ENCODE measurements at regions not wholly inside any gene's neighbourhood (a gene's known extent, or its start where the extent isn't known, plus 50 kb on each side); places are given as distances from the start of the nearest gene placed in this dataset.

DNA sequence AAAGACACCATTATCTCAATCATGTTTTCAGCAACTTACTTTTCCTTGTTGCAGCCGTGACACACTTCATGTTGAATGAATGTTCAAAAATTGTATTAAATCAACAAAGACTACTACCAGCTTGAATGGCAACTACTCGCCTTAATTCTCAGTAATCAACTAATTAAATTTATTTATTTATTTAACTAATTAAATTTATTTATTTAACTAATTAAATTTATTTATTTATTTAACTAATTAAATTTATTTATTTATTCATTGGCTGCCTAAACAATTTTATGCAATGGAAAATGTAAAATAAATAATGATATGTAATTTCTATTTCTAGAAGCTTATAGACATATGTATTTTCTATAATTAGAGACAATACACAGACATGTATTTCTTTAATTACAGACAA, 435.4 kb downstream of the GPAM start:
- no peak overlapping the region for H3K4me3 ChIP-seq
- no peak for DNase-seq (ENCODE audit: low spot score in 2 of 2)

GRCh38 chr10:111750165-111750849, 433.3 kb downstream of the GPAM start:
- H3K27me3 ChIP-seq = no peaks in the 10 kb centered on the region
- H3K4me3 ChIP-seq = no peak overlapping the region
- no peaks in the 10 kb centered on the region for H3K36me3 ChIP-seq
- H3K27ac ChIP-seq = no peak overlapping the region
- TF ChIP-seq POLR2AphosphoS5 (IDR thresholded peaks at IDR 0.05) (no peak), CTCF (IDR thresholded peaks at IDR 0.05) (no peak), POLR2A (IDR thresholded peaks at IDR 0.05) (no peak), EP300 (IDR thresholded peaks at IDR 0.05) (no peak)
- H3K4me1 ChIP-seq = no peaks in the 10 kb centered on the region
- DNase-seq (ENCODE audit: low spot score in 2 of 2) = no peak
- WGBS = 51% methylated on average over 2 of the region's 2 CpGs
- no peaks in the 10 kb centered on the region for H3K9me3 ChIP-seq

More for the DNA sequence above, 435.4 kb downstream of the GPAM start:
- TF ChIP-seq EP300 (IDR thresholded peaks at IDR 0.05) = no peak
- TF ChIP-seq CTCF (IDR thresholded peaks at IDR 0.05) = no peak
- TF ChIP-seq POLR2A (IDR thresholded peaks at IDR 0.05) = no peak
- no peak for TF ChIP-seq POLR2AphosphoS5 (IDR thresholded peaks at IDR 0.05)
- H3K9me3 ChIP-seq = no peaks in the 10 kb centered on the region
- H3K27ac ChIP-seq = no peak overlapping the region
- 84% methylated on average over 2 of the region's 2 CpGs for WGBS
- H3K4me1 ChIP-seq = no peaks in the 10 kb centered on the region
- no peaks in the 10 kb centered on the region for H3K36me3 ChIP-seq
- H3K27me3 ChIP-seq = no peaks in the 10 kb centered on the region

- peak; percentile 19 to 56 for TF ChIP-seq CTCF (IDR thresholded peaks at IDR 0.05)
- no peak for TF ChIP-seq EP300 (IDR thresholded peaks at IDR 0.05)
- WGBS = 30% methylated on average over 14 of the region's 14 CpGs
- H3K27me3 ChIP-seq = no peaks in the 10 kb centered on the region
- H3K27ac ChIP-seq = no peak overlapping the region
- H3K4me3 ChIP-seq = no peak overlapping the region
- no peaks in the 10 kb centered on the region for H3K4me1 ChIP-seq
- no peak for DNase-seq (ENCODE audit: low spot score in 2 of 2)
- no peaks in the 10 kb centered on the region for H3K9me3 ChIP-seq
- no peaks in the 10 kb centered on the region for H3K36me3 ChIP-seq
Measured at GRCh38 chr10:111756217-111757061, 427.1 kb downstream of the GPAM start.

DNA sequence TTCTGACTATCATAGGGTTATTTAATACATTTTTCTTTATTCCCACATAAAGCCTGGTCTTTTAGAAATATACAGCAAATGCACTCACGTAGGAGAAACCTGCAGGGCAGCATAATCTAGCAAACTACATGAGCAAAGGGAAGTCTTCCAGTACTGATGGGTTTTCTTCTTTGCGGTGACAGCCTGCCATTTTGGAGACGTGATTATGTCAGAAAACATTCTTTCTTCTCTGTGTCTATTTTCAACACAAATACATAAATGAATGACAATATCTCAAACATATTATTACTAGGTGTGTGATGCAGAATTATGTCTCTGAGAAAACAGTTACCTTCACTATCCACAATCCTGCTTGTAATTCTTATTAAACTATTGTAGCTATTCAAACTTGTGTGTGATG, 425.0 kb downstream of the GPAM start:
- no peak for DNase-seq (ENCODE audit: low spot score in 2 of 2)
- no peak for TF ChIP-seq EP300 (IDR thresholded peaks at IDR 0.05)
- no peak for TF ChIP-seq CTCF (IDR thresholded peaks at IDR 0.05)
- no peak for TF ChIP-seq POLR2AphosphoS5 (IDR thresholded peaks at IDR 0.05)
- no peak for TF ChIP-seq POLR2A (IDR thresholded peaks at IDR 0.05)
- Histone ChIP-seq H3K27me3 (no peaks in the 10 kb centered on the region), H3K4me3 (no peak overlapping the region), H3K27ac (no peak overlapping the region), H3K4me1 (no peaks in the 10 kb centered on the region), H3K36me3 (no peaks in the 10 kb centered on the region), H3K9me3 (no peaks in the 10 kb centered on the region)
- WGBS = 91% methylated on average over 3 of the region's 3 CpGs

DNA sequence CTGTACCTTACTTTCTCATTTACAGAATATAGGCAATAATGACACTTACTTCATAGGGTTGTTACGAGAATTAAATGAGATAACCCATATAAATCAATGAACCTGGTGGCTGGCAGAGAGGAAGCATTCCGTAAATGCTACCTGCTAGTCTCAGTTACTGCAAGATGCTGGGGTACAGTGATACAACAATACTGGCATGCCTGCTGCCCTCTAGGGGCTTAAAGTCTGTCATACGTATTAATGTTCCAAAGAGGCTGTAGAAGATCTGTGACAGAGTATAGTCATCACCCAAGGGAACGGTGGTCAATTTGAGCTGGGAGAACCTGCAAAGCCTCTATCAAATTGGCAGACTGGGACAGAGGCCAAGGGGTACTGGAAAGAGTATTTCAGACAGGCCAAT, 421.5 kb downstream of the GPAM start:
- no peaks in the 10 kb centered on the region for H3K27me3 ChIP-seq
- no peak for TF ChIP-seq EP300 (IDR thresholded peaks at IDR 0.05)
- no peak for TF ChIP-seq POLR2A (IDR thresholded peaks at IDR 0.05)
- TF ChIP-seq POLR2AphosphoS5 (IDR thresholded peaks at IDR 0.05) = no peak
- TF ChIP-seq CTCF (IDR thresholded peaks at IDR 0.05) = no peak
- DNase-seq (ENCODE audit: low spot score in 2 of 2) = no peak
- no peak overlapping the region for H3K4me3 ChIP-seq
- H3K36me3 ChIP-seq = no peaks in the 10 kb centered on the region
- no peaks in the 10 kb centered on the region for H3K9me3 ChIP-seq
- 87% methylated on average over 4 of the region's 4 CpGs for WGBS
- no peaks in the 10 kb centered on the region for H3K4me1 ChIP-seq
- H3K27ac ChIP-seq = no peak overlapping the region
